GM23338 (cell line): ENCODE measurements at regions not wholly inside any gene's neighbourhood (a gene's known extent, or its start where the extent isn't known, plus 50 kb on each side); places are given as distances from the start of the nearest gene placed in this dataset.

ENCODE experiments used
- CREB1 ChIP-seq: fragments of 250-450 bp; sonication (Bioruptor Pico); IDR thresholded peaks from 2 replicates; pipeline ENCODE4 v1.5.0; 2020; ENCODE audit warnings: low read depth, mild to moderate bottlenecking, moderate library complexity
- ETS1 ChIP-seq: IDR thresholded peaks from 2 replicates; pipeline ENCODE4 v1.6.1; 2016; ENCODE audit warnings: antibody characterized with exemption
- EZH2 ChIP-seq: fragments of 200-600 bp; sonication (generic); IDR thresholded peaks from one replicate; pipeline ENCODE4 v1.8.0; 2017; ENCODE audit warnings: antibody characterized with exemption, mild to moderate bottlenecking, low read depth; ENCODE audit not compliant: unreplicated experiment
- EZH2phosphoT487 ChIP-seq: fragments of 200-600 bp; sonication (generic); IDR thresholded peaks from one replicate; pipeline ENCODE4 v1.8.1; 2018; ENCODE audit warnings: antibody characterized with exemption; ENCODE audit not compliant: unreplicated experiment
- JUNB ChIP-seq: IDR thresholded peaks from one replicate; pipeline ENCODE4 v1.6.1; 2016; ENCODE audit warnings: antibody characterized with exemption; ENCODE audit not compliant: unreplicated experiment
- NANOG ChIP-seq: IDR thresholded peaks from 2 replicates; pipeline ENCODE4 v1.6.1; 2016; ENCODE audit warnings: antibody characterized with exemption, borderline replicate concordance
- POLR2AphosphoS5 ChIP-seq: IDR thresholded peaks from 2 replicates; pipeline ENCODE4 v1.6.1; 2016; ENCODE audit warnings: antibody characterized with exemption, low read depth
- ZNF114 ChIP-seq: fragments of 250-450 bp; sonication (Bioruptor Pico); IDR thresholded peaks from 2 replicates; pipeline ENCODE4 v1.5.0; 2020; ENCODE audit warnings: mild to moderate bottlenecking, moderate library complexity
- ZNF331 ChIP-seq: fragments of 250-450 bp; sonication (Bioruptor Pico); IDR thresholded peaks from 2 replicates; pipeline ENCODE4 v1.5.0; 2020; ENCODE audit warnings: low read depth, mild to moderate bottlenecking, moderate library complexity
- TF ChIP-seq, protein P1 (sequence below), 2 experiments: fragments of 200-600 bp in 1 of 2; sonication (generic) in 1 of 2; conservative IDR thresholded peaks; 2 replicates each; pipeline versions ENCODE4 v1.5.1 to v1.6.1; 2016 to 2017; ENCODE audit warnings: antibody characterized with exemption in 2 of 2, low read depth in 2 of 2, mild to moderate bottlenecking in 2 of 2, moderate library complexity in 1 of 2
- TF ChIP-seq, protein P2 (sequence below): IDR thresholded peaks from one replicate; pipeline ENCODE4 v1.6.1; 2018; ENCODE audit warnings: antibody characterized with exemption; ENCODE audit not compliant: unreplicated experiment

- no peak for TF ChIP-seq CREB1
- TF ChIP-seq, protein P1, sequence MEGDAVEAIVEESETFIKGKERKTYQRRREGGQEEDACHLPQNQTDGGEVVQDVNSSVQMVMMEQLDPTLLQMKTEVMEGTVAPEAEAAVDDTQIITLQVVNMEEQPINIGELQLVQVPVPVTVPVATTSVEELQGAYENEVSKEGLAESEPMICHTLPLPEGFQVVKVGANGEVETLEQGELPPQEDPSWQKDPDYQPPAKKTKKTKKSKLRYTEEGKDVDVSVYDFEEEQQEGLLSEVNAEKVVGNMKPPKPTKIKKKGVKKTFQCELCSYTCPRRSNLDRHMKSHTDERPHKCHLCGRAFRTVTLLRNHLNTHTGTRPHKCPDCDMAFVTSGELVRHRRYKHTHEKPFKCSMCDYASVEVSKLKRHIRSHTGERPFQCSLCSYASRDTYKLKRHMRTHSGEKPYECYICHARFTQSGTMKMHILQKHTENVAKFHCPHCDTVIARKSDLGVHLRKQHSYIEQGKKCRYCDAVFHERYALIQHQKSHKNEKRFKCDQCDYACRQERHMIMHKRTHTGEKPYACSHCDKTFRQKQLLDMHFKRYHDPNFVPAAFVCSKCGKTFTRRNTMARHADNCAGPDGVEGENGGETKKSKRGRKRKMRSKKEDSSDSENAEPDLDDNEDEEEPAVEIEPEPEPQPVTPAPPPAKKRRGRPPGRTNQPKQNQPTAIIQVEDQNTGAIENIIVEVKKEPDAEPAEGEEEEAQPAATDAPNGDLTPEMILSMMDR (conservative IDR thresholded peaks at IDR 0.05; ENCODE audit: low read depth in 2 of 2), result no peak
- TF ChIP-seq ETS1, result no peak
- TF ChIP-seq EZH2, result no peak
- TF ChIP-seq ZNF114, result no peak
- TF ChIP-seq POLR2AphosphoS5, result no peak
- TF ChIP-seq EZH2phosphoT487, result no peak
- no peak for TF ChIP-seq ZNF331
- no peak for TF ChIP-seq JUNB
- TF ChIP-seq, protein P2, sequence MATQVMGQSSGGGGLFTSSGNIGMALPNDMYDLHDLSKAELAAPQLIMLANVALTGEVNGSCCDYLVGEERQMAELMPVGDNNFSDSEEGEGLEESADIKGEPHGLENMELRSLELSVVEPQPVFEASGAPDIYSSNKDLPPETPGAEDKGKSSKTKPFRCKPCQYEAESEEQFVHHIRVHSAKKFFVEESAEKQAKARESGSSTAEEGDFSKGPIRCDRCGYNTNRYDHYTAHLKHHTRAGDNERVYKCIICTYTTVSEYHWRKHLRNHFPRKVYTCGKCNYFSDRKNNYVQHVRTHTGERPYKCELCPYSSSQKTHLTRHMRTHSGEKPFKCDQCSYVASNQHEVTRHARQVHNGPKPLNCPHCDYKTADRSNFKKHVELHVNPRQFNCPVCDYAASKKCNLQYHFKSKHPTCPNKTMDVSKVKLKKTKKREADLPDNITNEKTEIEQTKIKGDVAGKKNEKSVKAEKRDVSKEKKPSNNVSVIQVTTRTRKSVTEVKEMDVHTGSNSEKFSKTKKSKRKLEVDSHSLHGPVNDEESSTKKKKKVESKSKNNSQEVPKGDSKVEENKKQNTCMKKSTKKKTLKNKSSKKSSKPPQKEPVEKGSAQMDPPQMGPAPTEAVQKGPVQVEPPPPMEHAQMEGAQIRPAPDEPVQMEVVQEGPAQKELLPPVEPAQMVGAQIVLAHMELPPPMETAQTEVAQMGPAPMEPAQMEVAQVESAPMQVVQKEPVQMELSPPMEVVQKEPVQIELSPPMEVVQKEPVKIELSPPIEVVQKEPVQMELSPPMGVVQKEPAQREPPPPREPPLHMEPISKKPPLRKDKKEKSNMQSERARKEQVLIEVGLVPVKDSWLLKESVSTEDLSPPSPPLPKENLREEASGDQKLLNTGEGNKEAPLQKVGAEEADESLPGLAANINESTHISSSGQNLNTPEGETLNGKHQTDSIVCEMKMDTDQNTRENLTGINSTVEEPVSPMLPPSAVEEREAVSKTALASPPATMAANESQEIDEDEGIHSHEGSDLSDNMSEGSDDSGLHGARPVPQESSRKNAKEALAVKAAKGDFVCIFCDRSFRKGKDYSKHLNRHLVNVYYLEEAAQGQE, result no peak
- no peak for TF ChIP-seq NANOG
Observed at GRCh38 chr3:81436182-81436581, 325.3 kb downstream of the GBE1 start.
